HCT116 (cell line): ENCODE measurements at regions not wholly inside any gene's neighbourhood (a gene's known extent, or its start where the extent isn't known, plus 50 kb on each side); places are given as distances from the start of the nearest gene placed in this dataset.

ENCODE experiments used
- CEBPB ChIP-seq: IDR thresholded peaks from 2 replicates; pipeline ENCODE4 v1.6.1; 2012; ENCODE audit warnings: low read depth
- CTCF ChIP-seq, 3 experiments: fragments of 200-600 bp in 1 of 3; sonication (generic) in 1 of 3; IDR thresholded peaks in 2 of 3; conservative IDR thresholded peaks in 1 of 3; 2 replicates each; pipeline ENCODE4 v1.5.1; 2012 to 2017; ENCODE audit warnings: low read depth in 2 of 3, low read length in 2 of 3, antibody characterized with exemption in 1 of 3, borderline replicate concordance in 1 of 3, control low read depth in 1 of 3, mild to moderate bottlenecking in 1 of 3, mixed read lengths in 1 of 3, mixed run types in 1 of 3, moderate library complexity in 1 of 3; ENCODE audit not compliant: insufficient read depth in 1 of 3
- EGR1 ChIP-seq: IDR thresholded peaks from 2 replicates; pipeline ENCODE4 v1.6.1; 2012; ENCODE audit warnings: low read depth
- ELF1 ChIP-seq: IDR thresholded peaks from 2 replicates; pipeline ENCODE4 v1.6.1; 2012; ENCODE audit warnings: low read depth, borderline replicate concordance
- EZH2 ChIP-seq: fragments of 200-600 bp; sonication (generic); IDR thresholded peaks from 2 replicates; pipeline ENCODE4 v1.6.1; 2017; ENCODE audit warnings: antibody characterized with exemption, mixed run types
- FOSL1 ChIP-seq: IDR thresholded peaks from 2 replicates; pipeline ENCODE4 v1.6.1; 2012; ENCODE audit warnings: low read depth
- MAX ChIP-seq: IDR thresholded peaks from 2 replicates; pipeline ENCODE4 v1.6.1; 2012
- POLR2A ChIP-seq: IDR thresholded peaks from 2 replicates; pipeline ENCODE4 v1.7.0; 2011; ENCODE audit warnings: borderline replicate concordance; ENCODE audit not compliant: insufficient read depth, insufficient read length; ENCODE audit errors: extremely low read depth
- POLR2AphosphoS5 ChIP-seq: IDR thresholded peaks from 2 replicates; pipeline ENCODE4 v1.6.1; 2011; ENCODE audit warnings: mild to moderate bottlenecking, low read depth, low read length, moderate library complexity
- RAD21 ChIP-seq: IDR thresholded peaks from 2 replicates; pipeline ENCODE4 v1.6.1; 2012; ENCODE audit warnings: low read depth, mild to moderate bottlenecking
- SP1 ChIP-seq: IDR thresholded peaks from 2 replicates; pipeline ENCODE4 v1.6.1; 2012; ENCODE audit warnings: low read depth
- YY1 ChIP-seq: IDR thresholded peaks from 2 replicates; pipeline ENCODE4 v1.6.1; 2011; ENCODE audit warnings: low read length, low read depth, moderate library complexity, mild to moderate bottlenecking; ENCODE audit not compliant: insufficient replicate concordance; ENCODE audit errors: extremely low read depth
- ZNF274 ChIP-seq: fragments of 200-500 bp; sonication (Bioruptor generic); IDR thresholded peaks from 2 replicates; pipeline ENCODE4 v1.6.1; 2014; ENCODE audit warnings: mild to moderate bottlenecking, low read depth, low read length, inconsistent platforms

- TF ChIP-seq CTCF (IDR thresholded peaks at IDR 0.05 in 2 of 3, conservative IDR thresholded peaks at IDR 0.05 in 1 of 3; ENCODE audit: borderline replicate concordance in 1 of 3, insufficient read depth in 1 of 3, low read depth in 2 of 3, low read length in 2 of 3) (no peak), ELF1 (no peak), EZH2 (no peak), ZNF274 (no peak), RAD21 (no peak), EGR1 (no peak), CEBPB (no peak), YY1 (no peak), POLR2A (no peak), MAX (no peak), FOSL1 (no peak), POLR2AphosphoS5 (no peak), SP1 (no peak)
Measured at GRCh38 chr2:16127958-16128357, 187.6 kb downstream of the MYCN start.
